Stimulated activated CD8-positive, alpha-beta memory T cell treated with anti-CD3 and anti-CD28 coated beads, Interleukin-12 subunit alpha, Interleukin-12 subunit beta, amount 100 ng/mL, for 4 hours (primary cell): ENCODE measurements at regions not wholly inside any gene's neighbourhood (a gene's known extent, or its start where the extent isn't known, plus 50 kb on each side); places are given as distances from the start of the nearest gene placed in this dataset.

Experiments
- DNase-seq: peaks from one replicate; pipeline ENCODE4 v3.0.0-alpha.2; 2020; ENCODE audit warnings: low read depth

DNA sequence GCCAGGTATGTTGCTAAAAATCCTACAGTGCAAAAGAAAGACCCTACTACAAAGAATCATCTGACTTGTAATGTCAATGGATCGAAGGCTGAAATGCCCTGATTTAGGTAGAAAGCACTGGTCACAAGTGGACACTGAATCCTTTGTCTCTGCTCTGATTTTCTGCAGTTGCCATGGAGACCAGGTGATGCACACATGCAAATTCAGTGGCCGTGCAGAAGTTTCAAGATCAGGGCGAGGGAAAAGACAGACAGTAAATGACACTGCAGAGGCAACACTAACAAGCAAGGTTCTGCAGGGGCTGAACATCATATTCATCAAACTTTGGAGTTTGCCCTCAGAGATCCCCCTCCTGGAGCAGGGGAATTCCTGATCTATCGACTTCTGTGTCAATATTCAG lies 370.3 kb upstream of the TMEM132C start:
- DNase-seq, result no peak

GRCh38 chr12:127898616-127899015 lies 368.4 kb upstream of the TMEM132C start:
- DNase-seq, result no peak

GRCh38 chr12:127899971-127900370 lies 367.0 kb upstream of the TMEM132C start:
- DNase-seq, result no peak

GRCh38 chr12:127900386-127900785 lies 366.6 kb upstream of the TMEM132C start:
- DNase-seq, result no peak

DNA sequence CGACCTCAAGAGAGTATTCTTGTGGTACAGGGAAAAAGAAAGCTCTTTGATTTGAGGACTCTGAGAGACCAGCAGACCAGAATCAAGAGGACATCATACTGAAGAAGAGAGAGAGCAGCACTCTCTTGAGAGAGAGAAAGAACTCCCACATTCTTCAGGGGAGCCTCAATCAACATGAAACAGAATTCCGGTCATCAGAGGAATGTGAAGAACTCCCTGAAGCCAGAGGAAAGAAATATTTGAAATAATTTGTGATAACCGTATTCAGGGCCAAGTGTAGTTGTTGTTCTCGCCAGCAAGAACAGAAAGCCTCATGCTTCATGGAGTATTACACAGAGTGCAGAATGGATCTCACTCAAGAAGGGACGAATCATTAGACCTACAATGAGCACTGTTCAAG lies 363.8 kb upstream of the TMEM132C start:
- no peak for DNase-seq

GRCh38 chr12:127909041-127909440 lies 357.9 kb upstream of the TMEM132C start:
- no peak for DNase-seq

GRCh38 chr12:127911291-127911690 lies 355.7 kb upstream of the TMEM132C start:
- no peak for DNase-seq

DNA sequence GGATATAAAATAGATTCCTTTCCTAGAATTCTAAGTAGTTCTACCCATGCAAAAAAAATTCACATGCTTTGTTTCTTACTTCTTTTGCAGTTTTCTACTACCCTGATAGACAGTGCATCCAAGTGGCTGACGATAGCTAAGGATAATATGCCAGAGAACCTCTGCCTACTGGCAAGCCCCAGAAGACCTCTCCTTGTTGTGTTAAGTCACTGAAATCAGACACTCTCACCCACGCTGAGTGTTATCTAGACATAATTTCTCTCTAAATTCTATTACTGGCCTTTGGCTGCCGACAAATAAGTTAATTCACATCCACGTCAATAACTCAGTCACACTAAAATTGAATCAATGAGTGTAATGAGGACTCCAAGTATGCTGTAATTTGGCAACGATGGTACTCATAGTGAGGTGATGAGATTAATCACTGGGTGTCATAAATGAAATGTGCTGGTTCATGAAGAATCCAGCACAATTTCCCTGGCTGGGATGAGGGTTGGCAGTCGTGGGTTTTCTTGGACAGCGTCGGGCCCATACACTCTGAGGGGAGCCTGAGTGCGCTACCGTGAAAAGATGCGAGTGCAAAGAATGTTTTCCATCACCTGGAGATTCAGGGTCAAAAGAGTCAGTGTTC lies 354.8 kb upstream of the TMEM132C start:
- no peak for DNase-seq

- no peak for DNase-seq
These were observed 343.5 kb upstream of the TMEM132C start for GRCh38 chr12:127923501-127923900.

GRCh38 chr12:127925971-127926370 lies 341.0 kb upstream of the TMEM132C start:
- DNase-seq, result no peak

GRCh38 chr12:127928178-127928577 lies 338.8 kb upstream of the TMEM132C start:
- DNase-seq, result no peak

GRCh38 chr12:127928615-127929571 lies 338.1 kb upstream of the TMEM132C start:
- DNase-seq, result no peak

GRCh38 chr12:127930122-127930521 lies 336.8 kb upstream of the TMEM132C start:
- no peak for DNase-seq

DNA sequence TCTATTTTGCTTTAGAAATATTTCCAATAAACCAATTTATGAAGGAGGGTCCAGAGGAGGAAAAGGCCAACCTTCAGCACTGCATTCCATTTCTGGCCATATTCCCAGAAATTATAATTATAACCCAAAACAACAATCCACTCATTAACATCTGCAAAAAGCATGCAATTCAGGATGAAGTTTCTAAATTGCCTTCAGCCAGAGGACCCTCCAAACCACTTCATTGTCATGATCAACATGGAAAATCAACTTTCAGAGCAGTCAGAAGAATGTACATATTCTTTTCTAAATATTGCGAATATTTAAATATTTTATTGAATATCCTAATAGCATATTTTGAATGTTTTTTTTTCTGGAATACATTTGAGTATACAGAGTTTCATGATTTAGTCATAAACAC lies 332.6 kb upstream of the TMEM132C start:
- DNase-seq, result no peak

GRCh38 chr12:127936463-127936862 lies 330.5 kb upstream of the TMEM132C start:
- DNase-seq, result no peak

GRCh38 chr12:127941332-127941731 lies 325.6 kb upstream of the TMEM132C start:
- no peak for DNase-seq

GRCh38 chr12:127942981-127943380 lies 324.0 kb upstream of the TMEM132C start:
- DNase-seq, result no peak

DNA sequence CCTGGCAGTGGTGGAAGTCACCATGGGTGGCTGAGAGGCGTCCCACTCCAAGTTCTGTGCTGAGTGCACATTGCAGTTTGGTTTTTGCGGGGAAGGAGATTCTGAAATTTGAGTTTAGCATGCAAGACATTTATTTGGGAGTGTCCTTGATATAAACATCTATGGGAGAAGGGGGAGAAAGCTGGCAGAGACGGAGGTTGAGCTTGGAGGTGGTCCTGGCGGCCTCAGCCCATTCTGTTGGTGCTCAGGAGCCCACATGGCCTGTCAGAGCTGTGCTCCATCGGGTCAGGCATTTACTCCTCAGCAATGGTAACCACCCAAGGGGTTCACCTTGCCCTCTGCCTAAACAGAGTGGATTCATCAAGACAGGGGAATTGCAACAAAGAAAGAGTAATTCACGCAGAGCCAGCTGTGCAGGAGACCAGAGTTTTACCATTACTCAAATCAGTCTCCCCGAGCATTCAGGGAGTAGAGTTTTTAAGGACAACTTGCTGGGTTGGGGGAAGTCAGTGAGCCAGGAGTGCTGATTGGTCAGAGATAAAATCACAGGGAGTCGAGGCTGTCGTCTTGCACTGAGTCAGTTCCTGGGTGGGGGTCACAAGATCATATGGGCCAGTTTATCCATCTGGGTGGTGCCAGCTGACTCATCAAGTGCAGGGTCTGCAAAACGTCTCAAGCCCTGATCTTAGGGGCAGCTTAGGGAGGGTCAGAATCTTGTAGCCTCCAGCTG lies 323.3 kb upstream of the TMEM132C start:
- no peak for DNase-seq

DNA sequence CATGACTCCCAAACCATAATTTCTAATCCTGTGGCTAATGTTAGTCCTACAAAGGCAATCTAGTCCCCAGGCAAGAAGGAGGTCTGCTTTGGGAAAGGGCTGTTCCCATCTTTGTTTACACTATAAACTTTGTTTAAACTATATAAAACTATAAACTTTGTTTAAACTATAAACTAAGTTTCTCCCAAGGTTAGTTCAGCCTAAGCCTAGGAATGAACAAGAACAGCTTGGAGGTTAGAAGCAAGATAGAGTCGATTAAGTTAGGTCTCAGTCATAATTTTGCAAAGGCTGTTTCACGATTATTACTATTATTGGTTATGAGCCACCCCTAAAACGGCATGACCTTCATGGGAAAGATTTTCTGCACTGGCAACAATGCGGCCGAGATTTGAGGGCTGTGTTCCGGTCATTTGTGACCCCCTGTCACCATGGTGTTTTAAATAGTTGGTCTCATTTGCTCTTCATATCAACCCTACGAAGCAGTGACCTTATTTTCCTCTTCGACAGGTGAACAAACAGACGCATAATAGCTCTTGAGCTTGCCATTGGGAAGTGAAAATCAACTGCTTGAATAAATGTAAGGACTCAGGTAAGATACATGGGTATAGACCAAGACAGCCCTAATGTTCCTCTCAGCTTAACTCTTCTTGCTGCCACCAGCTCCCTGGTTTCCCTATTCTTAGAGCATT lies 322.6 kb upstream of the TMEM132C start:
- DNase-seq, result no peak

GRCh38 chr12:127957001-127957660 lies 309.8 kb upstream of the TMEM132C start:
- no peak for DNase-seq

- DNase-seq, result no peak
These were observed 304.7 kb upstream of the TMEM132C start for GRCh38 chr12:127962303-127962702.

DNA sequence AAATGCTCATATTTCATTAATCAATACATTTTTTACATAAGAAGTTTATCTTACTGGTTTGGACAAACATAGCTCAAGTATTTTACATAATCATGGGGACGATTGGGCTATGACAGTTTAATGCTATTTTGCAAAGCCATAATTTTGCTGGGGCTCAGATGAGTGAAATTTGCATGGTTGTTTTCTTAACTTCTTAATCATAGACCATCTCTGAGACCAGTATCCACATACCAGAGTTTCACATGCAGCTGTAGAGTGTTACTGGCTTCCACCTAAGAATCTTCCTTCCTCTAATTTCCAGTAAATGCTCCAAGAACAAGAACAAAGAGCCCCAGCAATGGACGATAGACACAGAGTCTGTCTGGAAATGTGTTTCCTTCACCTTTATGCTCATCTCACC lies 303.0 kb upstream of the TMEM132C start:
- no peak for DNase-seq
